ENCODE measurements at regions not wholly inside any gene's neighbourhood (a gene's known extent, or its start where the extent isn't known, plus 50 kb on each side); places are given as distances from the start of the nearest gene placed in this dataset.

DNA sequence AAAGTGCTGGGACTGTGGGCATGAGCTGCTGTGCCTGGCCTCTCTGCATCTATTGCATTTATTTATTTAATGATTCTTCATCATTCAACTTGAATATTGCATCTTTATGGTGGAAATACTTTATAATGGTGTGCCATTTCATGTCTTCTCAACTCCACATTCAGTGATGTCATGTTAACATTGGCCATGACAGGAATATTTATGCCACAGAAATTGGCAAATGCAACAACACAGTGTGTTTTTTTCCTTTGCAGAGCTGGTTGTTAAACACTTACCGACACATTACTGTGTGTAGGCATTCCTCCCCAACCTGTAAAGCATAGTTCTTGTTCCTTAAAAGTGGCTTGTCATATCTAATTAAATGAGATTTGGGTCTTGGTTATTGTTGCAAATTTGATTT lies 57.4 kb upstream of the WDR26 start:
- H3K4me3 Mint-ChIP-seq, result no peak overlapping the region
- H3F3A ChIP-seq (replicated peaks; ENCODE audit: low read depth), result peaks cover 7% of the 10 kb centered on the region
- peaks cover 4% of the 10 kb centered on the region; the same call in 1 of the 2 replicates for H3K36me3 ChIP-seq (ENCODE audit: insufficient read depth)
- no peaks in the 10 kb centered on the region for H3K9me2 ChIP-seq (ENCODE audit: insufficient read depth)
- no peaks in the 10 kb centered on the region for H4K20me1 ChIP-seq (replicated peaks; ENCODE audit: insufficient read depth)
- TF ChIP-seq STAT1 (IDR thresholded peaks at IDR 0.05; ENCODE audit: unreplicated experiment) (no peak), EZH2 (IDR thresholded peaks at IDR 0.05; ENCODE audit: low read depth, unreplicated experiment) (no peak), NANOG (IDR thresholded peaks at IDR 0.05; ENCODE audit: borderline replicate concordance) (no peak), ETS1 (IDR thresholded peaks at IDR 0.05) (no peak), EZH2phosphoT487 (IDR thresholded peaks at IDR 0.05; ENCODE audit: unreplicated experiment) (no peak), POLR2AphosphoS5 (IDR thresholded peaks at IDR 0.05; ENCODE audit: low read depth) (no peak), ZNF331 (CRISPR knock-in tag; IDR thresholded peaks at IDR 0.05; ENCODE audit: low read depth) (no peak), CREB1 (CRISPR knock-in tag; IDR thresholded peaks at IDR 0.05; ENCODE audit: low read depth) (no peak), JUNB (IDR thresholded peaks at IDR 0.05; ENCODE audit: unreplicated experiment) (no peak), ZNF114 (CRISPR knock-in tag; IDR thresholded peaks at IDR 0.05) (no peak)
- TF ChIP-seq, protein P1, sequence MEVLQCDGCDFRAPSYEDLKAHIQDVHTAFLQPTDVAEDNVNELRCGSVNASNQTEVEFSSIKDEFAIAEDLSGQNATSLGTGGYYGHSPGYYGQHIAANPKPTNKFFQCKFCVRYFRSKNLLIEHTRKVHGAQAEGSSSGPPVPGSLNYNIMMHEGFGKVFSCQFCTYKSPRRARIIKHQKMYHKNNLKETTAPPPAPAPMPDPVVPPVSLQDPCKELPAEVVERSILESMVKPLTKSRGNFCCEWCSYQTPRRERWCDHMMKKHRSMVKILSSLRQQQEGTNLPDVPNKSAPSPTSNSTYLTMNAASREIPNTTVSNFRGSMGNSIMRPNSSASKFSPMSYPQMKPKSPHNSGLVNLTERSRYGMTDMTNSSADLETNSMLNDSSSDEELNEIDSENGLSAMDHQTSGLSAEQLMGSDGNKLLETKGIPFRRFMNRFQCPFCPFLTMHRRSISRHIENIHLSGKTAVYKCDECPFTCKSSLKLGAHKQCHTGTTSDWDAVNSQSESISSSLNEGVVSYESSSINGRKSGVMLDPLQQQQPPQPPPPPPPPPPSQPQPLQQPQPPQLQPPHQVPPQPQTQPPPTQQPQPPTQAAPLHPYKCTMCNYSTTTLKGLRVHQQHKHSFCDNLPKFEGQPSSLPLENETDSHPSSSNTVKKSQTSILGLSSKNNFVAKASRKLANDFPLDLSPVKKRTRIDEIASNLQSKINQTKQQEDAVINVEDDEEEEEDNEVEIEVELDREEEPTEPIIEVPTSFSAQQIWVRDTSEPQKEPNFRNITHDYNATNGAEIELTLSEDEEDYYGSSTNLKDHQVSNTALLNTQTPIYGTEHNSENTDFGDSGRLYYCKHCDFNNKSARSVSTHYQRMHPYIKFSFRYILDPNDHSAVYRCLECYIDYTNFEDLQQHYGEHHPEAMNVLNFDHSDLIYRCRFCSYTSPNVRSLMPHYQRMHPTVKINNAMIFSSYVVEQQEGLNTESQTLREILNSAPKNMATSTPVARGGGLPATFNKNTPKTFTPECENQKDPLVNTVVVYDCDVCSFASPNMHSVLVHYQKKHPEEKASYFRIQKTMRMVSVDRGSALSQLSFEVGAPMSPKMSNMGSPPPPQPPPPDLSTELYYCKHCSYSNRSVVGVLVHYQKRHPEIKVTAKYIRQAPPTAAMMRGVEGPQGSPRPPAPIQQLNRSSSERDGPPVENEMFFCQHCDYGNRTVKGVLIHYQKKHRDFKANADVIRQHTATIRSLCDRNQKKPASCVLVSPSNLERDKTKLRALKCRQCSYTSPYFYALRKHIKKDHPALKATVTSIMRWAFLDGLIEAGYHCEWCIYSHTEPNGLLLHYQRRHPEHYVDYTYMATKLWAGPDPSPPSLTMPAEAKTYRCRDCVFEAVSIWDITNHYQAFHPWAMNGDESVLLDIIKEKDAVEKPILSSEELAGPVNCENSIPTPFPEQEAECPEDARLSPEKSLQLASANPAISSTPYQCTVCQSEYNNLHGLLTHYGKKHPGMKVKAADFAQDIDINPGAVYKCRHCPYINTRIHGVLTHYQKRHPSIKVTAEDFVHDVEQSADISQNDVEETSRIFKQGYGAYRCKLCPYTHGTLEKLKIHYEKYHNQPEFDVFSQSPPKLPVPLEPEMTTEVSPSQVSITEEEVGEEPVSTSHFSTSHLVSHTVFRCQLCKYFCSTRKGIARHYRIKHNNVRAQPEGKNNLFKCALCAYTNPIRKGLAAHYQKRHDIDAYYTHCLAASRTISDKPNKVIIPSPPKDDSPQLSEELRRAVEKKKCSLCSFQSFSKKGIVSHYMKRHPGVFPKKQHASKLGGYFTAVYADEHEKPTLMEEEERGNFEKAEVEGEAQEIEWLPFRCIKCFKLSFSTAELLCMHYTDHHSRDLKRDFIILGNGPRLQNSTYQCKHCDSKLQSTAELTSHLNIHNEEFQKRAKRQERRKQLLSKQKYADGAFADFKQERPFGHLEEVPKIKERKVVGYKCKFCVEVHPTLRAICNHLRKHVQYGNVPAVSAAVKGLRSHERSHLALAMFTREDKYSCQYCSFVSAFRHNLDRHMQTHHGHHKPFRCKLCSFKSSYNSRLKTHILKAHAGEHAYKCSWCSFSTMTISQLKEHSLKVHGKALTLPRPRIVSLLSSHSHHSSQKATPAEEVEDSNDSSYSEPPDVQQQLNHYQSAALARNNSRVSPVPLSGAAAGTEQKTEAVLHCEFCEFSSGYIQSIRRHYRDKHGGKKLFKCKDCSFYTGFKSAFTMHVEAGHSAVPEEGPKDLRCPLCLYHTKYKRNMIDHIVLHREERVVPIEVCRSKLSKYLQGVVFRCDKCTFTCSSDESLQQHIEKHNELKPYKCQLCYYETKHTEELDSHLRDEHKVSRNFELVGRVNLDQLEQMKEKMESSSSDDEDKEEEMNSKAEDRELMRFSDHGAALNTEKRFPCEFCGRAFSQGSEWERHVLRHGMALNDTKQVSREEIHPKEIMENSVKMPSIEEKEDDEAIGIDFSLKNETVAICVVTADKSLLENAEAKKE (CRISPR knock-in tag; IDR thresholded peaks at IDR 0.05), result no peak
- TF ChIP-seq, protein P2, sequence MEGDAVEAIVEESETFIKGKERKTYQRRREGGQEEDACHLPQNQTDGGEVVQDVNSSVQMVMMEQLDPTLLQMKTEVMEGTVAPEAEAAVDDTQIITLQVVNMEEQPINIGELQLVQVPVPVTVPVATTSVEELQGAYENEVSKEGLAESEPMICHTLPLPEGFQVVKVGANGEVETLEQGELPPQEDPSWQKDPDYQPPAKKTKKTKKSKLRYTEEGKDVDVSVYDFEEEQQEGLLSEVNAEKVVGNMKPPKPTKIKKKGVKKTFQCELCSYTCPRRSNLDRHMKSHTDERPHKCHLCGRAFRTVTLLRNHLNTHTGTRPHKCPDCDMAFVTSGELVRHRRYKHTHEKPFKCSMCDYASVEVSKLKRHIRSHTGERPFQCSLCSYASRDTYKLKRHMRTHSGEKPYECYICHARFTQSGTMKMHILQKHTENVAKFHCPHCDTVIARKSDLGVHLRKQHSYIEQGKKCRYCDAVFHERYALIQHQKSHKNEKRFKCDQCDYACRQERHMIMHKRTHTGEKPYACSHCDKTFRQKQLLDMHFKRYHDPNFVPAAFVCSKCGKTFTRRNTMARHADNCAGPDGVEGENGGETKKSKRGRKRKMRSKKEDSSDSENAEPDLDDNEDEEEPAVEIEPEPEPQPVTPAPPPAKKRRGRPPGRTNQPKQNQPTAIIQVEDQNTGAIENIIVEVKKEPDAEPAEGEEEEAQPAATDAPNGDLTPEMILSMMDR (conservative IDR thresholded peaks at IDR 0.05; ENCODE audit: low read depth in 2 of 2), result no peak
- TF ChIP-seq, protein P3, sequence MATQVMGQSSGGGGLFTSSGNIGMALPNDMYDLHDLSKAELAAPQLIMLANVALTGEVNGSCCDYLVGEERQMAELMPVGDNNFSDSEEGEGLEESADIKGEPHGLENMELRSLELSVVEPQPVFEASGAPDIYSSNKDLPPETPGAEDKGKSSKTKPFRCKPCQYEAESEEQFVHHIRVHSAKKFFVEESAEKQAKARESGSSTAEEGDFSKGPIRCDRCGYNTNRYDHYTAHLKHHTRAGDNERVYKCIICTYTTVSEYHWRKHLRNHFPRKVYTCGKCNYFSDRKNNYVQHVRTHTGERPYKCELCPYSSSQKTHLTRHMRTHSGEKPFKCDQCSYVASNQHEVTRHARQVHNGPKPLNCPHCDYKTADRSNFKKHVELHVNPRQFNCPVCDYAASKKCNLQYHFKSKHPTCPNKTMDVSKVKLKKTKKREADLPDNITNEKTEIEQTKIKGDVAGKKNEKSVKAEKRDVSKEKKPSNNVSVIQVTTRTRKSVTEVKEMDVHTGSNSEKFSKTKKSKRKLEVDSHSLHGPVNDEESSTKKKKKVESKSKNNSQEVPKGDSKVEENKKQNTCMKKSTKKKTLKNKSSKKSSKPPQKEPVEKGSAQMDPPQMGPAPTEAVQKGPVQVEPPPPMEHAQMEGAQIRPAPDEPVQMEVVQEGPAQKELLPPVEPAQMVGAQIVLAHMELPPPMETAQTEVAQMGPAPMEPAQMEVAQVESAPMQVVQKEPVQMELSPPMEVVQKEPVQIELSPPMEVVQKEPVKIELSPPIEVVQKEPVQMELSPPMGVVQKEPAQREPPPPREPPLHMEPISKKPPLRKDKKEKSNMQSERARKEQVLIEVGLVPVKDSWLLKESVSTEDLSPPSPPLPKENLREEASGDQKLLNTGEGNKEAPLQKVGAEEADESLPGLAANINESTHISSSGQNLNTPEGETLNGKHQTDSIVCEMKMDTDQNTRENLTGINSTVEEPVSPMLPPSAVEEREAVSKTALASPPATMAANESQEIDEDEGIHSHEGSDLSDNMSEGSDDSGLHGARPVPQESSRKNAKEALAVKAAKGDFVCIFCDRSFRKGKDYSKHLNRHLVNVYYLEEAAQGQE (IDR thresholded peaks at IDR 0.05; ENCODE audit: unreplicated experiment), result no peak
- no peaks in the 10 kb centered on the region for H3K27me3 ChIP-seq (ENCODE audit: insufficient read depth)
- ATAC-seq (no peak), DNase-seq (ENCODE audit: low spot score) (no peak)
- H3K4me1 ChIP-seq (ENCODE audit: insufficient read depth), result peaks cover 33% of the 10 kb centered on the region
- no peaks in the 10 kb centered on the region for H3K79me2 ChIP-seq (replicated peaks; ENCODE audit: insufficient read depth)
- no peak overlapping the region for H3K27ac ChIP-seq (ENCODE audit: low read depth)
- peaks cover 44% of the 10 kb centered on the region for H3K9me3 Mint-ChIP-seq
- no peak overlapping the region for H3K4me3 ChIP-seq
- H3K4me1 Mint-ChIP-seq, result peaks cover 46% of the 10 kb centered on the region
- no peak overlapping the region for H3K4me2 ChIP-seq
- no peak overlapping the region for H3K27ac Mint-ChIP-seq
- peaks cover 40% of the 10 kb centered on the region for H3K36me3 Mint-ChIP-seq (ENCODE audit: low read depth)
- H2AFZ ChIP-seq, result no peak overlapping the region
- H3K27me3 Mint-ChIP-seq (ENCODE audit: insufficient read depth, low read depth, poor library complexity), result peaks cover 8% of the 10 kb centered on the region
